ENCODE measurements at regions not wholly inside any gene's neighbourhood (a gene's known extent, or its start where the extent isn't known, plus 50 kb on each side); places are given as distances from the start of the nearest gene placed in this dataset.

- no peak for TF ChIP-seq SIN3A (IDR thresholded peaks at IDR 0.05; ENCODE audit: borderline replicate concordance, low read depth, low read length)
- TF ChIP-seq NRF1 (IDR thresholded peaks at IDR 0.05; ENCODE audit: low read depth, low read length): no peak
- no peak for TF ChIP-seq JUND (IDR thresholded peaks at IDR 0.05)
- TF ChIP-seq FOXJ3 (CRISPR knock-in tag; IDR thresholded peaks at IDR 0.05): no peak
- no peak for TF ChIP-seq FOSL2 (IDR thresholded peaks at IDR 0.05; ENCODE audit: borderline replicate concordance, low read depth)
- TF ChIP-seq RCOR1 (IDR thresholded peaks at IDR 0.05; ENCODE audit: low read length): no peak
- TF ChIP-seq MAX (IDR thresholded peaks at IDR 0.05; ENCODE audit: low read depth): no peak
- no peak for TF ChIP-seq USF1 (IDR thresholded peaks at IDR 0.05; ENCODE audit: borderline replicate concordance, low read depth)
- TF ChIP-seq RAD21 (IDR thresholded peaks at IDR 0.05; ENCODE audit: low read length): no peak
- TF ChIP-seq MEF2A (IDR thresholded peaks at IDR 0.05; ENCODE audit: borderline replicate concordance, low read depth): no peak
Measured at GRCh38 chr18:60111525-60111924, 211.7 kb downstream of the PMAIP1 start (continued).

- Histone ChIP-seq H2AFZ (ENCODE audit: low read depth) (no peak overlapping the region; the same call in 1 of the 2 replicates), H3K27me3 (ENCODE audit: insufficient read depth) (no peaks in the 10 kb centered on the region), H3K4me2 (no peak overlapping the region), H3K79me2 (ENCODE audit: insufficient read depth) (no peaks in the 10 kb centered on the region; the same call in 1 of the 2 replicates), H3K4me3 (ENCODE audit: low read depth in 2 of 2, low read length in 1 of 2) (no peak overlapping the region), H3K4me1 (ENCODE audit: control insufficient read depth in 1 of 2, insufficient read depth in 2 of 2, low read depth in 1 of 2, low read length in 1 of 2) (no peaks in the 10 kb centered on the region), H3K36me3 (replicated peaks in 1 of 2; ENCODE audit: control insufficient read depth in 1 of 2, insufficient read depth in 2 of 2, low read length in 1 of 2) (no peaks in the 10 kb centered on the region), H3K9me3 (no peaks in the 10 kb centered on the region), H3K9ac (no peak overlapping the region), H3K27ac (ENCODE audit: low read depth in 2 of 2, low read length in 1 of 2) (no peak overlapping the region), H4K20me1 (ENCODE audit: insufficient read depth) (no peaks in the 10 kb centered on the region), H3F3A (replicated peaks; ENCODE audit: insufficient read depth) (no peaks in the 10 kb centered on the region), H3K9me2 (no peaks in the 10 kb centered on the region)
- WGBS (ENCODE audit: low lambda C conversion rate): 78% methylated on average over 1 of the region's 1 CpG
- ChIA-PET CTCF (no interaction called here), POLR2A (no interaction called here)
- DNase-seq: no peak
- TF ChIP-seq REST (IDR thresholded peaks at IDR 0.05; ENCODE audit: low read depth, low read length) (no peak), PBX3 (IDR thresholded peaks at IDR 0.05) (no peak), JUND (IDR thresholded peaks at IDR 0.05) (no peak), POLR2AphosphoS5 (IDR thresholded peaks at IDR 0.05; ENCODE audit: low read depth, low read length) (no peak), MAX (IDR thresholded peaks at IDR 0.05; ENCODE audit: low read depth) (no peak), RAD21 (IDR thresholded peaks at IDR 0.05; ENCODE audit: low read length) (no peak), SIN3A (IDR thresholded peaks at IDR 0.05; ENCODE audit: borderline replicate concordance, low read depth, low read length) (no peak)
Measured at GRCh38 chr18:60110836-60111235, 211.0 kb downstream of the PMAIP1 start.
